Endothelial cell of umbilical vein (primary cell): ENCODE measurements at regions not wholly inside any gene's neighbourhood (a gene's known extent, or its start where the extent isn't known, plus 50 kb on each side); places are given as distances from the start of the nearest gene placed in this dataset.
"Not testable (repeated sequence)": the region's sequence is repeated elsewhere in the genome, so short reads cannot be mapped to it uniquely, and the experiment has no call there.

Experiments
- EZH2 ChIP-seq: IDR thresholded peaks from 2 replicates; pipeline ENCODE4 v1.6.1; 2012; ENCODE audit warnings: borderline replicate concordance, low read depth, mild to moderate bottlenecking, moderate library complexity, low read length, inconsistent platforms; ENCODE audit not compliant: severe bottlenecking
- FOS ChIP-seq: IDR thresholded peaks from 2 replicates; pipeline ENCODE4 v1.6.1; 2011; ENCODE audit warnings: mild to moderate bottlenecking, low read length, moderate library complexity, borderline replicate concordance; ENCODE audit not compliant: insufficient read depth
- GATA2 ChIP-seq: IDR thresholded peaks from 2 replicates; pipeline ENCODE4 v1.7.0; 2011; ENCODE audit warnings: low read depth, mild to moderate bottlenecking, moderate library complexity, mixed read lengths, low read length; ENCODE audit not compliant: insufficient read length, insufficient read depth
- JUN ChIP-seq: IDR thresholded peaks from 2 replicates; pipeline ENCODE4 v1.6.1; 2011; ENCODE audit warnings: borderline replicate concordance, low read depth; ENCODE audit not compliant: insufficient read length, insufficient read depth
- MAX ChIP-seq: IDR thresholded peaks from 2 replicates; pipeline ENCODE4 v1.6.1; 2011; ENCODE audit not compliant: insufficient read depth, insufficient read length
- POLR2A ChIP-seq: IDR thresholded peaks from 2 replicates; pipeline ENCODE4 v1.6.1; 2012; ENCODE audit warnings: low read depth, mild to moderate bottlenecking, control low read depth, low read length
- POLR2AphosphoS5 ChIP-seq: IDR thresholded peaks from 2 replicates; pipeline ENCODE4 v1.6.1; 2012; ENCODE audit warnings: low read depth, mild to moderate bottlenecking, control low read depth, low read length, moderate library complexity; ENCODE audit not compliant: insufficient read depth
- TF ChIP-seq, protein P1 (sequence below), 2 donors: IDR thresholded peaks; 1 replicate in 1 of 2; 2 replicates in 1 of 2; pipeline ENCODE4 v1.5.1; 2011; ENCODE audit warnings: low read length in 2 of 2, mild to moderate bottlenecking in 2 of 2, moderate library complexity in 2 of 2, control low read depth in 1 of 2, inconsistent platforms in 1 of 2, low read depth in 1 of 2; ENCODE audit not compliant: insufficient read depth in 1 of 2; ENCODE audit errors: extremely low read depth in 1 of 2

DNA sequence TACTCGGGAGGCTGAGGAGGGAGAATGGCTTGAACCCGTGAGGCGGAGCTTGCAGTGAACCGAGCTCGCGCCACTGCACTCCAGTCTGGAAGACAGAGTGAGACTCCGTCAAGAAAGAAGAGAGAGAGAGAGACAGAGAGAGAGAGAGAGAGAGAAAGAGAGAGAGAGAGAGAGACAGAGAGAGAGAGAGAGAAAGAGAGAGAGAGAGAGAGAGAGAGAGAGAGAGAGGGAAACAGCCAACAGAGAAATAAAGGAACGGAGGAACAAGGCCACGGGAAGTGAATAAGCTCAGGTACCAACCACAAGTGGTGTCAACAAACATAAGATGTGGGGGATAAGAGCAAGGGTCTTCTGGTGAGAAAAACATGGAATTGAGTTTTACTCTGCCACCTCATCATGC, 71.5 kb upstream of the LSM6 start:
- TF ChIP-seq, protein P1, sequence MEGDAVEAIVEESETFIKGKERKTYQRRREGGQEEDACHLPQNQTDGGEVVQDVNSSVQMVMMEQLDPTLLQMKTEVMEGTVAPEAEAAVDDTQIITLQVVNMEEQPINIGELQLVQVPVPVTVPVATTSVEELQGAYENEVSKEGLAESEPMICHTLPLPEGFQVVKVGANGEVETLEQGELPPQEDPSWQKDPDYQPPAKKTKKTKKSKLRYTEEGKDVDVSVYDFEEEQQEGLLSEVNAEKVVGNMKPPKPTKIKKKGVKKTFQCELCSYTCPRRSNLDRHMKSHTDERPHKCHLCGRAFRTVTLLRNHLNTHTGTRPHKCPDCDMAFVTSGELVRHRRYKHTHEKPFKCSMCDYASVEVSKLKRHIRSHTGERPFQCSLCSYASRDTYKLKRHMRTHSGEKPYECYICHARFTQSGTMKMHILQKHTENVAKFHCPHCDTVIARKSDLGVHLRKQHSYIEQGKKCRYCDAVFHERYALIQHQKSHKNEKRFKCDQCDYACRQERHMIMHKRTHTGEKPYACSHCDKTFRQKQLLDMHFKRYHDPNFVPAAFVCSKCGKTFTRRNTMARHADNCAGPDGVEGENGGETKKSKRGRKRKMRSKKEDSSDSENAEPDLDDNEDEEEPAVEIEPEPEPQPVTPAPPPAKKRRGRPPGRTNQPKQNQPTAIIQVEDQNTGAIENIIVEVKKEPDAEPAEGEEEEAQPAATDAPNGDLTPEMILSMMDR (IDR thresholded peaks at IDR 0.05; ENCODE audit: extremely low read depth in 1 of 2, insufficient read depth in 1 of 2, low read depth in 1 of 2, low read length in 2 of 2), result not testable (repeated sequence)
- TF ChIP-seq POLR2A, EZH2, FOS, POLR2AphosphoS5, MAX, JUN, GATA2: not testable (repeated sequence)
